ENCODE measurements at regions not wholly inside any gene's neighbourhood (a gene's known extent, or its start where the extent isn't known, plus 50 kb on each side); places are given as distances from the start of the nearest gene placed in this dataset.

DNA sequence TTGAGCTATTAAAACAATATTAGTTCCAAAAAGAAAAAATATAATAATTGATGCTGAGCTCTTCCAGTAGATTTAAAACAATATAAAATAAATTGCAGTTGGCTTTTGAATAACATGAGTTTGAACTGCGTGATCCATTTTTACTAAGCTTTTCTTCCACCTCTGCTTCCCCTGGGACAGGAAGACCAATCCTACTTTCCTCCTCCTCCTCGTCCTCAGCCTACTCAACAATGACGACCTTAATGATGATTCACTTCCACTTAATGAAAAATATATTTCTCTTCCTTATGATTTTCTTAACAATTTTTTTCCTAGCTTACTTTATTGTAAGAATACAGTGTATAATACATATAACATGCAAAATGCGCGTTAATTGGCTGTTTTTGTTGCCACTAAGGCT, 78.9 kb upstream of the THRB start:
- no peaks in the 10 kb centered on the region for H3K79me2 ChIP-seq (replicated peaks; ENCODE audit: insufficient read depth, low read length)
- H2AFZ ChIP-seq (ENCODE audit: low read depth, low read length) = no peak overlapping the region
- H3K27me3 ChIP-seq (ENCODE audit: insufficient read depth, low read depth, low read length) = no peaks in the 10 kb centered on the region
- H3K9ac ChIP-seq (ENCODE audit: low read length) = no peak overlapping the region
- H4K20me1 ChIP-seq (ENCODE audit: insufficient read depth) = no peaks in the 10 kb centered on the region
- H3F3A ChIP-seq (ENCODE audit: insufficient read depth, low read length, poor library complexity, severe bottlenecking) = no peaks in the 10 kb centered on the region
- H3K36me3 ChIP-seq (ENCODE audit: insufficient read depth, low read length) = no peaks in the 10 kb centered on the region
- H3K27ac ChIP-seq (ENCODE audit: low read length) = no peak overlapping the region
- no peak for TF ChIP-seq EZH2 (IDR thresholded peaks at IDR 0.05; ENCODE audit: borderline replicate concordance, insufficient read depth, low read length, poor library complexity, severe bottlenecking)
- TF ChIP-seq TAF1 (IDR thresholded peaks at IDR 0.05; ENCODE audit: low read depth) = no peak
- TF ChIP-seq, protein P1, sequence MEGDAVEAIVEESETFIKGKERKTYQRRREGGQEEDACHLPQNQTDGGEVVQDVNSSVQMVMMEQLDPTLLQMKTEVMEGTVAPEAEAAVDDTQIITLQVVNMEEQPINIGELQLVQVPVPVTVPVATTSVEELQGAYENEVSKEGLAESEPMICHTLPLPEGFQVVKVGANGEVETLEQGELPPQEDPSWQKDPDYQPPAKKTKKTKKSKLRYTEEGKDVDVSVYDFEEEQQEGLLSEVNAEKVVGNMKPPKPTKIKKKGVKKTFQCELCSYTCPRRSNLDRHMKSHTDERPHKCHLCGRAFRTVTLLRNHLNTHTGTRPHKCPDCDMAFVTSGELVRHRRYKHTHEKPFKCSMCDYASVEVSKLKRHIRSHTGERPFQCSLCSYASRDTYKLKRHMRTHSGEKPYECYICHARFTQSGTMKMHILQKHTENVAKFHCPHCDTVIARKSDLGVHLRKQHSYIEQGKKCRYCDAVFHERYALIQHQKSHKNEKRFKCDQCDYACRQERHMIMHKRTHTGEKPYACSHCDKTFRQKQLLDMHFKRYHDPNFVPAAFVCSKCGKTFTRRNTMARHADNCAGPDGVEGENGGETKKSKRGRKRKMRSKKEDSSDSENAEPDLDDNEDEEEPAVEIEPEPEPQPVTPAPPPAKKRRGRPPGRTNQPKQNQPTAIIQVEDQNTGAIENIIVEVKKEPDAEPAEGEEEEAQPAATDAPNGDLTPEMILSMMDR (IDR thresholded peaks at IDR 0.05; ENCODE audit: poor library complexity, severe bottlenecking) = no peak
- TF ChIP-seq POLR2AphosphoS5 (IDR thresholded peaks at IDR 0.05) = no peak
- TF ChIP-seq EP300 (conservative IDR thresholded peaks at IDR 0.05; ENCODE audit: poor library complexity, severe bottlenecking) = no peak
- TF ChIP-seq RAD21 (conservative IDR thresholded peaks at IDR 0.05) = no peak
- TF ChIP-seq SMC3 (conservative IDR thresholded peaks at IDR 0.05; ENCODE audit: poor library complexity) = no peak
- TF ChIP-seq, protein P2, sequence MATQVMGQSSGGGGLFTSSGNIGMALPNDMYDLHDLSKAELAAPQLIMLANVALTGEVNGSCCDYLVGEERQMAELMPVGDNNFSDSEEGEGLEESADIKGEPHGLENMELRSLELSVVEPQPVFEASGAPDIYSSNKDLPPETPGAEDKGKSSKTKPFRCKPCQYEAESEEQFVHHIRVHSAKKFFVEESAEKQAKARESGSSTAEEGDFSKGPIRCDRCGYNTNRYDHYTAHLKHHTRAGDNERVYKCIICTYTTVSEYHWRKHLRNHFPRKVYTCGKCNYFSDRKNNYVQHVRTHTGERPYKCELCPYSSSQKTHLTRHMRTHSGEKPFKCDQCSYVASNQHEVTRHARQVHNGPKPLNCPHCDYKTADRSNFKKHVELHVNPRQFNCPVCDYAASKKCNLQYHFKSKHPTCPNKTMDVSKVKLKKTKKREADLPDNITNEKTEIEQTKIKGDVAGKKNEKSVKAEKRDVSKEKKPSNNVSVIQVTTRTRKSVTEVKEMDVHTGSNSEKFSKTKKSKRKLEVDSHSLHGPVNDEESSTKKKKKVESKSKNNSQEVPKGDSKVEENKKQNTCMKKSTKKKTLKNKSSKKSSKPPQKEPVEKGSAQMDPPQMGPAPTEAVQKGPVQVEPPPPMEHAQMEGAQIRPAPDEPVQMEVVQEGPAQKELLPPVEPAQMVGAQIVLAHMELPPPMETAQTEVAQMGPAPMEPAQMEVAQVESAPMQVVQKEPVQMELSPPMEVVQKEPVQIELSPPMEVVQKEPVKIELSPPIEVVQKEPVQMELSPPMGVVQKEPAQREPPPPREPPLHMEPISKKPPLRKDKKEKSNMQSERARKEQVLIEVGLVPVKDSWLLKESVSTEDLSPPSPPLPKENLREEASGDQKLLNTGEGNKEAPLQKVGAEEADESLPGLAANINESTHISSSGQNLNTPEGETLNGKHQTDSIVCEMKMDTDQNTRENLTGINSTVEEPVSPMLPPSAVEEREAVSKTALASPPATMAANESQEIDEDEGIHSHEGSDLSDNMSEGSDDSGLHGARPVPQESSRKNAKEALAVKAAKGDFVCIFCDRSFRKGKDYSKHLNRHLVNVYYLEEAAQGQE (IDR thresholded peaks at IDR 0.05; ENCODE audit: borderline replicate concordance) = no peak
- TF ChIP-seq MXI1 (conservative IDR thresholded peaks at IDR 0.05; ENCODE audit: poor library complexity, severe bottlenecking) = no peak
- no peaks in the 10 kb centered on the region for H3K9me3 ChIP-seq (ENCODE audit: low read length)
- no peak overlapping the region for H3K4me2 ChIP-seq (ENCODE audit: low read length)
- no peaks in the 10 kb centered on the region for H3K9me2 ChIP-seq (ENCODE audit: insufficient read depth, low read length)
- no peak overlapping the region for H3K4me3 ChIP-seq (ENCODE audit: low read length)

DNA sequence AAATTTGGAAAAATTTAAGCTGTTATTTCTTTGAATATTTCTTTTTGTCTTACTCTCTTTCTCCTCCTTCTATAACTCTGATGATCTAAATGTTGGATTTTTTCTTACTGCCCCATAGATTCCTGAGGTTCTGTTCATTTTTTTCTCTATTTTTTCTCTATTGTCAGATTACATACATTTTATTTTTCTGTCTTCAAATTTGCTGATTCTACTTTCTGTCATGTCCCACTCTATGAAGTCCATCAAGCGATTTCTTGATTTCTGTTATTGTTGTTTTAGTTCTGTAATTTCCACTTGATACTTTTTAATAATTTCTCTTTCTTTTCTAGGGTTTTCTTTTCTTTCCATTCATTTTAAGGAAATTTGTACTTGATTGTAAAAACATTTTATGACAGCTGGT, 83.7 kb upstream of the THRB start:
- Histone ChIP-seq H4K20me1 (ENCODE audit: insufficient read depth) (no peaks in the 10 kb centered on the region), H3K27me3 (ENCODE audit: insufficient read depth, low read depth, low read length) (no peaks in the 10 kb centered on the region), H2AFZ (ENCODE audit: low read depth, low read length) (no peak overlapping the region), H3K27ac (ENCODE audit: low read length) (no peak overlapping the region), H3K4me2 (ENCODE audit: low read length) (no peak overlapping the region), H3K9me2 (ENCODE audit: insufficient read depth, low read length) (no peaks in the 10 kb centered on the region), H3K4me3 (ENCODE audit: low read length) (no peak overlapping the region), H3K9me3 (ENCODE audit: low read length) (no peaks in the 10 kb centered on the region), H3K9ac (ENCODE audit: low read length) (no peak overlapping the region), H3F3A (ENCODE audit: insufficient read depth, low read length, poor library complexity, severe bottlenecking) (no peaks in the 10 kb centered on the region), H3K79me2 (replicated peaks; ENCODE audit: insufficient read depth, low read length) (no peaks in the 10 kb centered on the region), H3K36me3 (ENCODE audit: insufficient read depth, low read length) (no peaks in the 10 kb centered on the region)
- TF ChIP-seq TAF1 (IDR thresholded peaks at IDR 0.05; ENCODE audit: low read depth) = no peak
- TF ChIP-seq, protein P1 (IDR thresholded peaks at IDR 0.05; ENCODE audit: poor library complexity, severe bottlenecking) = no peak
- no peak for TF ChIP-seq POLR2AphosphoS5 (IDR thresholded peaks at IDR 0.05)
- TF ChIP-seq MXI1 (conservative IDR thresholded peaks at IDR 0.05; ENCODE audit: poor library complexity, severe bottlenecking) = no peak
- no peak for TF ChIP-seq EZH2 (IDR thresholded peaks at IDR 0.05; ENCODE audit: borderline replicate concordance, insufficient read depth, low read length, poor library complexity, severe bottlenecking)
- TF ChIP-seq RAD21 (conservative IDR thresholded peaks at IDR 0.05) = no peak
- TF ChIP-seq SMC3 (conservative IDR thresholded peaks at IDR 0.05; ENCODE audit: poor library complexity) = no peak
- TF ChIP-seq EP300 (conservative IDR thresholded peaks at IDR 0.05; ENCODE audit: poor library complexity, severe bottlenecking) = no peak
- TF ChIP-seq, protein P2 (IDR thresholded peaks at IDR 0.05; ENCODE audit: borderline replicate concordance) = no peak
